HCT116 (cell line): ENCODE measurements at regions not wholly inside any gene's neighbourhood (a gene's known extent, or its start where the extent isn't known, plus 50 kb on each side); places are given as distances from the start of the nearest gene placed in this dataset.

Experiments
- CTCF ChIP-seq, 3 experiments: fragments of 200-600 bp in 1 of 3; sonication (generic) in 1 of 3; IDR thresholded peaks in 2 of 3; conservative IDR thresholded peaks in 1 of 3; 2 replicates each; pipeline ENCODE4 v1.5.1; 2012 to 2017; ENCODE audit warnings: low read depth in 2 of 3, low read length in 2 of 3, antibody characterized with exemption in 1 of 3, borderline replicate concordance in 1 of 3, control low read depth in 1 of 3, mild to moderate bottlenecking in 1 of 3, mixed read lengths in 1 of 3, mixed run types in 1 of 3, moderate library complexity in 1 of 3; ENCODE audit not compliant: insufficient read depth in 1 of 3
- REST ChIP-seq: IDR thresholded peaks from 2 replicates; pipeline ENCODE4 v1.6.1; 2012; ENCODE audit warnings: low read depth
- SIN3A ChIP-seq: IDR thresholded peaks from 2 replicates; pipeline ENCODE4 v1.6.1; 2012; ENCODE audit warnings: low read depth

GRCh38 chr13:76229281-76229680, 593.2 kb downstream of the LMO7 start:
- no peak for TF ChIP-seq REST
- no peak for TF ChIP-seq SIN3A
- no peak for TF ChIP-seq CTCF (IDR thresholded peaks at IDR 0.05 in 2 of 3, conservative IDR thresholded peaks at IDR 0.05 in 1 of 3; ENCODE audit: borderline replicate concordance in 1 of 3, insufficient read depth in 1 of 3, low read depth in 2 of 3, low read length in 2 of 3)
